HG02970 (cell line): ENCODE measurements at regions not wholly inside any gene's neighbourhood (a gene's known extent, or its start where the extent isn't known, plus 50 kb on each side); places are given as distances from the start of the nearest gene placed in this dataset.

Experiments
- ATAC-seq: cut with Tn5 transposase; IDR thresholded peaks from one replicate; pipeline ENCODE4 v1.9.1; 2021; ENCODE audit warnings: mild to moderate bottlenecking, moderate library complexity, moderate number of reproducible peaks; ENCODE audit not compliant: unreplicated experiment, low FRiP score

DNA sequence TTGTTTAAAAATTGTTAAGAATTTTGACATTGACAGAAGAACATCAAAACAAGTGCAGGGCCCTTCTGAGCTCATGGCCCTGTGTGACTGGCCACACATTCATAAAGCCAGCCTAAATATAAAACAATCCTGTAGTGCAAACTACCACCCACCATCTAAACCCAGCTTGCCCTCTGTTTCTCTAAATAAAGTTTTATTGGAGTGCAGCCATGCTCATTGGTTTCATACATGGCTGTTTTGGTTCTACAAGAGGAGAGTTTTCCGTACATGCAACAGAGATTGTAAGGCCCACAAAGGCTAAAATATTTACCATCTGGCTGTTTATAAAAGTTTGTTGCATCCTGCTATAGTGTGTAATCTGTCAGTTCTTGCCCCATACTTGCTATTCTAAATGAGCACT, 54.6 kb upstream of the TRIM24 start:
- ATAC-seq = no peak

DNA sequence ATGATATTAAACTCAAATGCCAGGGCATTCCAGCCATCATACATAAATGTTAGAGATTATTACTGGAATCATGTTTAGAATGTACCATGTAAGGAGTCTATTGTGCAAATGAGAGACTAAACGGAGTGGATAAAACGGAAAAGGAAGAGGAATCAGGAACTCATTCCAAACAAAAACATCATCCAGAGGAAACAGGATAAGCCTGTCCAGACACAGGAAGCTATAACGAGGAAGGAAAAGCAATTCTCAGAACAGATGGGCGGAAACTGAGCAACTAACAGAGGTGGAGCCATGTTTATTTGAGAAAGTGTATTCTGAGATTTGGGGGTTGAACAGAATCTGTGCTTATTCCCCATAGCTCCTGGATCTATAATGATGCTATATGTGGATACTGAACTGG, 52.3 kb upstream of the TRIM24 start:
- no peak for ATAC-seq
